T-helper 17 cell (primary cell): ENCODE measurements at regions not wholly inside any gene's neighbourhood (a gene's known extent, or its start where the extent isn't known, plus 50 kb on each side); places are given as distances from the start of the nearest gene placed in this dataset.

Experiments used
- ATAC-seq: fragments of 150-1000 bp; cut with Tn5 transposase; 2 replicates; pipeline ENCODE4 v1.10.0; 2021; ENCODE audit warnings: mild to moderate bottlenecking, moderate library complexity
- DNase-seq, 3 donors: peaks; one replicate each; pipeline versions ENCODE4 v3.0.0 to v3.0.0-alpha.2; 2020 to 2021
- H3K9me3 ChIP-seq: one replicate; pipeline ENCODE4 v1.7.0; 2013; ENCODE audit warnings: low read length, mild to moderate bottlenecking; ENCODE audit not compliant: control insufficient read depth, poor library complexity, severe bottlenecking
- H3K27ac Mint-ChIP-seq: one replicate; pipeline ENCODE4 v1.8.0; 2022; ENCODE audit warnings: mild to moderate bottlenecking, moderate library complexity, mixed read lengths
- H3K27me3 Mint-ChIP-seq: one replicate; pipeline ENCODE4 v1.8.0; 2022; ENCODE audit warnings: mixed read lengths
- H3K36me3 Mint-ChIP-seq: one replicate; pipeline ENCODE4 v1.8.0; 2022; ENCODE audit warnings: low read depth, mixed read lengths
- H3K4me1 Mint-ChIP-seq: one replicate; pipeline ENCODE4 v1.8.0; 2022; ENCODE audit warnings: mild to moderate bottlenecking, mixed read lengths
- H3K4me3 Mint-ChIP-seq: one replicate; pipeline ENCODE4 v1.8.0; 2022; ENCODE audit warnings: mild to moderate bottlenecking, moderate library complexity, mixed read lengths

- ATAC-seq (no peak), DNase-seq (no peak)
- Mint-ChIP-seq H3K36me3 (no peaks in the 10 kb centered on the region), H3K27ac (no peak overlapping the region), H3K4me3 (no peak overlapping the region), H3K4me1 (no peaks in the 10 kb centered on the region), H3K27me3 (peaks cover 64% of the 10 kb centered on the region)
- H3K9me3 ChIP-seq, result no peaks in the 10 kb centered on the region
Measured at GRCh38 chr10:131812736-131813604, 87.8 kb upstream of the PPP2R2D start.

GRCh38 chr10:131814567-131815265, 86.1 kb upstream of the PPP2R2D start:
- no peak overlapping the region for H3K4me3 Mint-ChIP-seq
- DNase-seq, result no peak
- no peak for ATAC-seq
- no peaks in the 10 kb centered on the region for H3K9me3 ChIP-seq
- H3K36me3 Mint-ChIP-seq, result no peaks in the 10 kb centered on the region
- peaks cover 52% of the 10 kb centered on the region for H3K27me3 Mint-ChIP-seq
- H3K27ac Mint-ChIP-seq, result no peak overlapping the region
- H3K4me1 Mint-ChIP-seq, result no peaks in the 10 kb centered on the region

DNA sequence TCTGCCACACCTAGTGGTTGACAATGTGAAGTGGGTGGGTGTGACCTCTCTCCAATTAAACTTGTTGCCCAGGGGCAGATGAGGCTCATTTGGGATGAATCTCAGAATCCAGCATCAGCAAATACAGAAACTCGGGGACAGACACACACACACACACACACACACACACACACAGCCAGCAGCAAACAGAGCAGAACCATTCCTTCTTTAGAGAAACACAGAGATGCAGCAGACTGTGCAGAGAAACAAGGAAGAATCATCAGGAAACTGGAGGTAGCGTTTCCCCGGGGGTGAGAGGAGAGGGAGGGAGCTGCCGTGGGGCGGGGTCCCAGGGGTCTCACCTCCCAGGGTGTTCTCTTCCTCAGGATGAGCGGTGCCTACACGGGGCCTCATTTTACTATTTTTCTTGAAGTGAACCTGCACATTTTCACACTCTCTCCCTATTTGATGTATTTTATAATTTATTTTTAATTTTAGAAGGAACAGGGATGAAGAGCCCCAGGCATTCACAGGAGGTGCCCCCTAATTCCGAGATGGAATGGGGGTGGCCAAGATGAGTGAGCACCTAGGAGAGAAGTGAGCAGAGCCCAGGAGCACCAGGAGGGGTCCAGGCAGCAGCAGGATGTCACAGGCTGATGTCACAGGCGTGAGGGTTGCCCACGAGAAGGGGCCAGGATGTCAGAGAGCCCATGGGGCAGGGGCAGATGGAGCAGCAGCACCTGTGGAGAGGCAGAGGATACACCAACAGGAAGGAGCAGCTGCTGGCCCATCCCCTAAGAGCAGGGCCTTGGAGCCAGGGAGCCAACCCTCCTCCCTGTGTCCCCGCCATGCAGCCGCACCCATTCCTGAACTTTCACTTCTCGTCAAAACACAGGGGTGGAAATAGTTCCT, 85.3 kb upstream of the PPP2R2D start:
- Mint-ChIP-seq H3K4me3 (no peak overlapping the region), H3K36me3 (no peaks in the 10 kb centered on the region), H3K27me3 (peaks cover 48% of the 10 kb centered on the region), H3K4me1 (no peaks in the 10 kb centered on the region), H3K27ac (no peak overlapping the region)
- ATAC-seq, result no peak
- H3K9me3 ChIP-seq, result no peaks in the 10 kb centered on the region
- DNase-seq, result no peak

DNA sequence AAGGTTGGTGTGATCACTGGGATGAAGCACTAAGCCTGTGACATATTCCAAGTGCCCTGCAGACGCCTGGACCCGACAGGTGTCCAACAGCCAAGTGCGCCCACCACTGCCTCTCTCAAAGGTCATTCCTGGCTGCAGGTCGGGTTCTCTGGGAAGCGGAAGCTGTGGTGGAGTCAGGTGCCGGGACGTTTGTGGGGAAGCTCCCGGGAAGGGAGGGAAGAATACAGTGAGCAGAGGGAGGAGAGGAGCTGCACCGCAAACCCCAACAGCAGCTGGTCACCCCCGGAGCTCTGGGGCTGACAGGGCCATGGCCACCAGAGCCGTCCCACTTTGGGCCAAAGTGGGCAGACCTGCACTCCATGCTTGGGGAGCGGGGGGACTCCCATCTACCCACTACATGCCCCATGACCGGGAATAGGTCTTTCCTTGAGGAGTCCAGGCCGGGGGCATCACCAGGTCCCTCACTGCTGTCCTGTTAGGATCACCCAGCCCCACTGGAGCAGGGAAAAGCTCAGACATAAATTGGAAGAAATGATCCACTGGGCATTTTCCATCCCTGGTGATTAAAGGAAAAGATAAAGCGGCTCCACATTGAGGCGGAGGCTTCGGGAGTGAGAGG, 84.5 kb upstream of the PPP2R2D start:
- H3K9me3 ChIP-seq, result no peaks in the 10 kb centered on the region
- no peak overlapping the region for H3K27ac Mint-ChIP-seq
- no peaks in the 10 kb centered on the region for H3K36me3 Mint-ChIP-seq
- no peak for ATAC-seq
- H3K27me3 Mint-ChIP-seq, result peaks cover 41% of the 10 kb centered on the region
- no peak for DNase-seq
- H3K4me1 Mint-ChIP-seq, result no peaks in the 10 kb centered on the region
- H3K4me3 Mint-ChIP-seq, result no peak overlapping the region

- H3K4me3 Mint-ChIP-seq, result no peak overlapping the region
- H3K9me3 ChIP-seq, result no peaks in the 10 kb centered on the region
- peaks cover 36% of the 10 kb centered on the region for H3K27me3 Mint-ChIP-seq
- ATAC-seq (no peak), DNase-seq (no peak)
- H3K27ac Mint-ChIP-seq, result no peak overlapping the region
- H3K4me1 Mint-ChIP-seq, result no peaks in the 10 kb centered on the region
- H3K36me3 Mint-ChIP-seq, result no peaks in the 10 kb centered on the region
Measured at GRCh38 chr10:131816941-131817700, 83.7 kb upstream of the PPP2R2D start.

DNA sequence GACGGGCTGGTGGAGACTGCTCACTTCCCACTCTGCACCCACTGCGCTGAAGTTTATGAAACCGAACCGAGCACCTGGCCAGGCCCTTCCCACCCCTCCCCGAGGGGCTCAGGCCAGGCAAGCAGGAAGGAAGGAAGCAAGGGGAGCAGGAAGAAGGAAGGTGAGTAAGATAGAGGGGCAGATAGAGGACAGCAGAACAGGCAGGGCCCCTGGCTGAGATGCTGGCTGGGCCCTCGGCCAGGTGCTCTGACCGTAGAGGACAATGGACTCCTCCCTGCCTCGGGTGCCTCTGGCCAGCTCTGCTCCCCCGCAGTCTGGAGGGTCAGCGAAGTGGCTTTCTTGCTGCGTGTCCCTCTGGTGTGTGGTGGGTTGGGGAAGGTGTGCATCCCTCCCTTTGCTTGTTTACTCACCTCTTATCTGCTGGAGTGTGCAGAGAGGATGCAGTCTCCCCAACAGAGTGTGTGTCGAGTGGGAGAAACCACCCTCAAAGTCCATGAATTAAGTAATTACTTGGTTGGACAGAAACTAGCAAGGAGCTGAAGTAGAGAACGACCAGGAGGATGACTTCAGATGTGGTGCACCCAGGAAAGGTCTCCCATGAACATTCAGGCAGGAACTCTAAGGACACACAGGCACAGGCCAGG, 82.8 kb upstream of the PPP2R2D start:
- no peaks in the 10 kb centered on the region for H3K4me1 Mint-ChIP-seq
- no peak overlapping the region for H3K4me3 Mint-ChIP-seq
- no peak for ATAC-seq
- H3K27ac Mint-ChIP-seq, result no peak overlapping the region
- H3K9me3 ChIP-seq, result no peaks in the 10 kb centered on the region
- peaks cover 36% of the 10 kb centered on the region for H3K27me3 Mint-ChIP-seq
- DNase-seq, result no peak
- no peaks in the 10 kb centered on the region for H3K36me3 Mint-ChIP-seq

GRCh38 chr10:131818510-131819234, 82.1 kb upstream of the PPP2R2D start:
- H3K9me3 ChIP-seq, result no peaks in the 10 kb centered on the region
- H3K36me3 Mint-ChIP-seq, result no peaks in the 10 kb centered on the region
- peaks cover 29% of the 10 kb centered on the region for H3K27me3 Mint-ChIP-seq
- H3K27ac Mint-ChIP-seq, result no peak overlapping the region
- DNase-seq, result no peak
- no peak for ATAC-seq
- no peak overlapping the region for H3K4me3 Mint-ChIP-seq
- no peaks in the 10 kb centered on the region for H3K4me1 Mint-ChIP-seq

- no peaks in the 10 kb centered on the region for H3K9me3 ChIP-seq
- no peak for ATAC-seq
- no peaks in the 10 kb centered on the region for H3K4me1 Mint-ChIP-seq
- no peak for DNase-seq
- no peak overlapping the region for H3K27ac Mint-ChIP-seq
- H3K4me3 Mint-ChIP-seq, result no peak overlapping the region
- no peaks in the 10 kb centered on the region for H3K36me3 Mint-ChIP-seq
- peaks cover 25% of the 10 kb centered on the region for H3K27me3 Mint-ChIP-seq
Measured at GRCh38 chr10:131819241-131820072, 81.4 kb upstream of the PPP2R2D start.

GRCh38 chr10:131820626-131821025, 80.2 kb upstream of the PPP2R2D start:
- H3K36me3 Mint-ChIP-seq, result no peaks in the 10 kb centered on the region
- H3K27ac Mint-ChIP-seq, result no peak overlapping the region
- peaks cover 17% of the 10 kb centered on the region for H3K27me3 Mint-ChIP-seq
- no peaks in the 10 kb centered on the region for H3K4me1 Mint-ChIP-seq
- H3K9me3 ChIP-seq, result no peaks in the 10 kb centered on the region
- no peak for ATAC-seq
- no peak for DNase-seq
- H3K4me3 Mint-ChIP-seq, result no peak overlapping the region

- ATAC-seq (no peak), DNase-seq (no peak)
- no peaks in the 10 kb centered on the region for H3K9me3 ChIP-seq
- Mint-ChIP-seq H3K27ac (no peak overlapping the region), H3K36me3 (no peaks in the 10 kb centered on the region), H3K4me1 (no peaks in the 10 kb centered on the region), H3K4me3 (no peak overlapping the region), H3K27me3 (peaks cover 14% of the 10 kb centered on the region)
Measured at GRCh38 chr10:131821378-131822012, 79.3 kb upstream of the PPP2R2D start.
